Smooth muscle cell (in vitro differentiated cells): ENCODE measurements at regions not wholly inside any gene's neighbourhood (a gene's known extent, or its start where the extent isn't known, plus 50 kb on each side); places are given as distances from the start of the nearest gene placed in this dataset.

Source experiments
- DNase-seq: peaks from one replicate; lab custom pipeline; 2025; ENCODE audit not compliant: unreplicated experiment; lab: John Stamatoyannopoulos, UW
- H2AFZ ChIP-seq: fragments of 200-600 bp; sonication (generic); 2 replicates; pipeline ENCODE4 v1.6.0; 2016; ENCODE audit warnings: antibody characterized with exemption, low read depth, mild to moderate bottlenecking
- H3F3A ChIP-seq: fragments of 200-600 bp; sonication (generic); 2 replicates; pipeline ENCODE4 v1.6.0; 2017; ENCODE audit warnings: antibody characterized with exemption, low read depth
- H3K27ac ChIP-seq: fragments of 200-600 bp; sonication (generic); 2 replicates; pipeline ENCODE4 v1.5.1; 2016; ENCODE audit warnings: low read depth, mild to moderate bottlenecking
- H3K27me3 ChIP-seq: fragments of 200-600 bp; sonication (generic); 2 replicates; pipeline ENCODE4 v1.6.1; 2016; ENCODE audit warnings: low read depth, mild to moderate bottlenecking
- H3K36me3 ChIP-seq: fragments of 200-600 bp; sonication (generic); 2 replicates; pipeline ENCODE4 v1.5.1; 2016; ENCODE audit warnings: low read depth
- H3K4me1 ChIP-seq: fragments of 200-600 bp; sonication (generic); 2 replicates; pipeline ENCODE4 v1.5.1; 2016; ENCODE audit warnings: low read depth
- H3K4me2 ChIP-seq: fragments of 200-600 bp; sonication (generic); 2 replicates; pipeline ENCODE4 v1.6.0; 2016; ENCODE audit warnings: mild to moderate bottlenecking
- H3K4me3 ChIP-seq: fragments of 200-600 bp; sonication (generic); 2 replicates; pipeline ENCODE4 v1.5.1; 2016; ENCODE audit warnings: mild to moderate bottlenecking
- H3K79me2 ChIP-seq: fragments of 200-600 bp; sonication (generic); 2 replicates; pipeline ENCODE4 v1.6.0; 2016; ENCODE audit warnings: low read depth, mild to moderate bottlenecking
- H3K9ac ChIP-seq: fragments of 200-600 bp; sonication (generic); 2 replicates; pipeline ENCODE4 v1.6.0; 2016; ENCODE audit warnings: low read depth
- H3K9me3 ChIP-seq: fragments of 200-600 bp; sonication (generic); replicated peaks from 2 replicates; pipeline ENCODE4 v1.5.1; 2016; ENCODE audit warnings: low read depth
- H4K20me1 ChIP-seq: fragments of 200-600 bp; sonication (generic); 2 replicates; pipeline ENCODE4 v1.6.0; 2016; ENCODE audit warnings: low read depth
- CTCF ChIP-seq: fragments of 200-600 bp; sonication (generic); IDR thresholded peaks from 2 replicates; pipeline ENCODE4 v1.5.1; 2017; ENCODE audit warnings: borderline replicate concordance, mild to moderate bottlenecking, antibody characterized with exemption; ENCODE audit not compliant: insufficient read depth, poor library complexity, severe bottlenecking
- WGBS: methylation state at CpG from one replicate; pipeline ENCODE4 v1.1.7; 2016; ENCODE audit warnings: low lambda C conversion rate; 5-methylcytosine and 5-hydroxymethylcytosine counted together

- H3K9ac ChIP-seq, result no peak overlapping the region
- no peak overlapping the region for H2AFZ ChIP-seq
- no peaks in the 10 kb centered on the region for H3F3A ChIP-seq
- H3K4me1 ChIP-seq, result no peaks in the 10 kb centered on the region
- no peak overlapping the region for H3K4me3 ChIP-seq
- no peaks in the 10 kb centered on the region for H3K36me3 ChIP-seq
- peaks cover 17% of the 10 kb centered on the region for H3K27me3 ChIP-seq
- no peaks in the 10 kb centered on the region for H4K20me1 ChIP-seq
- TF ChIP-seq CTCF, result no peak
- no peak for DNase-seq
- H3K9me3 ChIP-seq, result no peaks in the 10 kb centered on the region
- H3K79me2 ChIP-seq, result no peaks in the 10 kb centered on the region
- no peak overlapping the region for H3K4me2 ChIP-seq
- no peak overlapping the region for H3K27ac ChIP-seq
These were observed 56.0 kb downstream of the EN1 start for GRCh38 chr2:118791483-118791882.

GRCh38 chr2:118786746-118787145 is 60.7 kb downstream of the EN1 start:
- TF ChIP-seq CTCF, result no peak
- WGBS, result 86% methylated on average over 7 of the region's 7 CpGs
- no peaks in the 10 kb centered on the region for H3F3A ChIP-seq

GRCh38 chr2:118784860-118785259 is 62.6 kb downstream of the EN1 start:
- H3K4me1 ChIP-seq, result no peaks in the 10 kb centered on the region
- H4K20me1 ChIP-seq, result no peaks in the 10 kb centered on the region
- no peak overlapping the region for H3K4me2 ChIP-seq
- 79% methylated on average over 6 of the region's 6 CpGs for WGBS
- TF ChIP-seq CTCF, result no peak
- H3K79me2 ChIP-seq, result no peaks in the 10 kb centered on the region
- H3K4me3 ChIP-seq, result no peak overlapping the region
- H3F3A ChIP-seq, result no peaks in the 10 kb centered on the region
- H3K27ac ChIP-seq, result no peak overlapping the region
- peaks cover 22% of the 10 kb centered on the region for H3K27me3 ChIP-seq
- H3K36me3 ChIP-seq, result no peaks in the 10 kb centered on the region
- H2AFZ ChIP-seq, result no peak overlapping the region
- no peak overlapping the region for H3K9ac ChIP-seq
- H3K9me3 ChIP-seq, result no peaks in the 10 kb centered on the region
- DNase-seq, result no peak

More at GRCh38 chr2:118786746-118787145, 60.7 kb downstream of the EN1 start:
- no peak overlapping the region for H3K4me2 ChIP-seq
- no peaks in the 10 kb centered on the region for H3K4me1 ChIP-seq
- no peaks in the 10 kb centered on the region for H3K9me3 ChIP-seq
- peaks cover 22% of the 10 kb centered on the region for H3K27me3 ChIP-seq
- no peaks in the 10 kb centered on the region for H3K36me3 ChIP-seq
- no peak overlapping the region for H3K27ac ChIP-seq
- no peaks in the 10 kb centered on the region for H3K79me2 ChIP-seq
- no peak for DNase-seq
- no peak overlapping the region for H3K4me3 ChIP-seq
- H4K20me1 ChIP-seq, result no peaks in the 10 kb centered on the region
- H2AFZ ChIP-seq, result no peak overlapping the region
- no peak overlapping the region for H3K9ac ChIP-seq

- Histone ChIP-seq H3K9me3 (no peaks in the 10 kb centered on the region), H3K79me2 (no peaks in the 10 kb centered on the region), H2AFZ (no peak overlapping the region), H3K4me1 (no peaks in the 10 kb centered on the region), H3K27ac (no peak overlapping the region), H3K4me2 (no peak overlapping the region), H4K20me1 (no peaks in the 10 kb centered on the region), H3K36me3 (no peaks in the 10 kb centered on the region), H3F3A (no peaks in the 10 kb centered on the region), H3K9ac (no peak overlapping the region), H3K27me3 (peaks cover 24% of the 10 kb centered on the region), H3K4me3 (no peak overlapping the region)
- WGBS, result 78% methylated on average over 1 of the region's 1 CpG
- no peak for DNase-seq
- no peak for TF ChIP-seq CTCF
These were observed 68.1 kb downstream of the EN1 start for GRCh38 chr2:118779362-118779761.
